ENCODE measurements at regions not wholly inside any gene's neighbourhood (a gene's known extent, or its start where the extent isn't known, plus 50 kb on each side); places are given as distances from the start of the nearest gene placed in this dataset.

DNA sequence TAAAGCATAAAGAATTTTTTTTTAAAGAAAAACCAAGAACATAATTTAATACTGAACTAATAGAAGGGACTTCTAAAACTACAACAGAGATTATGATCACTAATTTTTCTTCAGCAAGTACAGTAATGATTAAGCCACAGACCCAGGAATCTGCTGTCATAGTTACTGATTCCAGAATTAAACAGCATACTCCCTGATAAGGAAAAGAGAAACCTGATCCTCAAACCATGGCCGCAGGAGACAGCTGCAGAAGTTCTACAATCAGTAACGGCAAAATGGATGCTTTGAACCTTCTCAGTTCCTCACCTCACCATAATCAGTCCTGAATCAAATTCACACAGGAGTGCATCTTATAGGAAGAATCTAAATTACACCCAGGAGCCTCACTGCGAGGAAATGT lies 939.0 kb upstream of the SLITRK1 start:
- Histone ChIP-seq H3K4me2 (ENCODE audit: low read length) (no peak overlapping the region), H3K4me3 (ENCODE audit: low read depth, low read length, poor library complexity, severe bottlenecking) (no peak overlapping the region), H3K9me3 (ENCODE audit: low read length) (no peaks in the 10 kb centered on the region), H3K27ac (ENCODE audit: low read depth, low read length, poor library complexity, severe bottlenecking) (no peak overlapping the region), H4K20me1 (ENCODE audit: insufficient read depth, low read length) (no peaks in the 10 kb centered on the region), H3K36me3 (ENCODE audit: insufficient read depth, low read length) (no peaks in the 10 kb centered on the region), H3K79me2 (ENCODE audit: insufficient read depth, low read depth, low read length) (no peaks in the 10 kb centered on the region), H3K9me2 (ENCODE audit: insufficient read depth, low read length) (no peaks in the 10 kb centered on the region), H2AFZ (ENCODE audit: low read length) (no peak overlapping the region), H3K4me1 (ENCODE audit: insufficient read depth, low read length, poor library complexity, severe bottlenecking) (no peaks in the 10 kb centered on the region)
- no TSS peak for BruUV-seq (replicated peaks)
- DNase-seq (ENCODE audit: low spot score), result no peak
- ChIA-PET CTCF (ENCODE audit: unreplicated experiment) (no interaction called here), POLR2A (no interaction called here)
- intact Hi-C loops (cut with micrococcal nuclease; ENCODE audit: unreplicated experiment), result no loop called here
- no peak for TF ChIP-seq EZH2phosphoT487 (IDR thresholded peaks at IDR 0.05; ENCODE audit: borderline replicate concordance, low read depth, low read length)
- TF ChIP-seq, protein P1, sequence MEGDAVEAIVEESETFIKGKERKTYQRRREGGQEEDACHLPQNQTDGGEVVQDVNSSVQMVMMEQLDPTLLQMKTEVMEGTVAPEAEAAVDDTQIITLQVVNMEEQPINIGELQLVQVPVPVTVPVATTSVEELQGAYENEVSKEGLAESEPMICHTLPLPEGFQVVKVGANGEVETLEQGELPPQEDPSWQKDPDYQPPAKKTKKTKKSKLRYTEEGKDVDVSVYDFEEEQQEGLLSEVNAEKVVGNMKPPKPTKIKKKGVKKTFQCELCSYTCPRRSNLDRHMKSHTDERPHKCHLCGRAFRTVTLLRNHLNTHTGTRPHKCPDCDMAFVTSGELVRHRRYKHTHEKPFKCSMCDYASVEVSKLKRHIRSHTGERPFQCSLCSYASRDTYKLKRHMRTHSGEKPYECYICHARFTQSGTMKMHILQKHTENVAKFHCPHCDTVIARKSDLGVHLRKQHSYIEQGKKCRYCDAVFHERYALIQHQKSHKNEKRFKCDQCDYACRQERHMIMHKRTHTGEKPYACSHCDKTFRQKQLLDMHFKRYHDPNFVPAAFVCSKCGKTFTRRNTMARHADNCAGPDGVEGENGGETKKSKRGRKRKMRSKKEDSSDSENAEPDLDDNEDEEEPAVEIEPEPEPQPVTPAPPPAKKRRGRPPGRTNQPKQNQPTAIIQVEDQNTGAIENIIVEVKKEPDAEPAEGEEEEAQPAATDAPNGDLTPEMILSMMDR (conservative IDR thresholded peaks at IDR 0.05; ENCODE audit: low read length), result no peak

DNA sequence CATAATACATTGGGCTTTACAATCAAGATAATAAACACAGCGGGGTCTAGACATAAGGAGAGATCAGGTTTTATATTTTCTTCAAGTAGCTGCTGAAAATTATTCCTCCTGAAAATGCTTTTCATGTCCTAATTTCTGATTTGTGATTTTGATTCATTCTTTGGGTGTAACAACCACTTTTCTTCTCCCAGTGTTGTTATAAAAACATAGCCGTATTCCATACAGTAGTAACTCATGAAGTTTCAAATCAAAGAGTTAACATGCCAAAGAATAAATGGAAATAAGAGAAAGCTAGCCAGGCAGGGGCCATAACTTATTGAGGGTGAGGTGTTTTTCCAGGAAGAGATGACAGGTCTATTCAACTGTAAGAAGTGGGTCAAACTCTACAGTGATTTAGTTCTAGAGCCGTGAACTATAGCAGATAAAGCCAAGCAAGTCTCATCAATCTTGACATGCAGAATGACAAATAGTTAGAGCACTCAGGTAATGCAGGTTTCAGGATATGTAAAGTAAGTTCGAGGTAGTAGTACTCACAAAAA lies 934.4 kb upstream of the SLITRK1 start:
- DNase-seq (ENCODE audit: low spot score), result no peak
- TF ChIP-seq, protein P1 (conservative IDR thresholded peaks at IDR 0.05; ENCODE audit: low read length), result no peak
- no peak for TF ChIP-seq EZH2phosphoT487 (IDR thresholded peaks at IDR 0.05; ENCODE audit: borderline replicate concordance, low read depth, low read length)
- BruUV-seq (replicated peaks), result no TSS peak
- H3K4me2 ChIP-seq (ENCODE audit: low read length), result no peak overlapping the region
- no peak overlapping the region for H2AFZ ChIP-seq (ENCODE audit: low read length)
- no peaks in the 10 kb centered on the region for H3K36me3 ChIP-seq (ENCODE audit: insufficient read depth, low read length)
- H3K9me2 ChIP-seq (ENCODE audit: insufficient read depth, low read length), result no peaks in the 10 kb centered on the region
- POLR2A ChIA-PET, result no interaction called here
- H3K27ac ChIP-seq (ENCODE audit: low read depth, low read length, poor library complexity, severe bottlenecking), result no peak overlapping the region
- no peaks in the 10 kb centered on the region for H3K79me2 ChIP-seq (ENCODE audit: insufficient read depth, low read depth, low read length)
- H3K9me3 ChIP-seq (ENCODE audit: low read length), result no peaks in the 10 kb centered on the region
- H4K20me1 ChIP-seq (ENCODE audit: insufficient read depth, low read length), result no peaks in the 10 kb centered on the region
- no peak overlapping the region for H3K4me3 ChIP-seq (ENCODE audit: low read depth, low read length, poor library complexity, severe bottlenecking)
- CTCF ChIA-PET (ENCODE audit: unreplicated experiment), result no interaction called here
- no peaks in the 10 kb centered on the region for H3K4me1 ChIP-seq (ENCODE audit: insufficient read depth, low read length, poor library complexity, severe bottlenecking)
- intact Hi-C loops (cut with micrococcal nuclease; ENCODE audit: unreplicated experiment), result no loop called here

DNA sequence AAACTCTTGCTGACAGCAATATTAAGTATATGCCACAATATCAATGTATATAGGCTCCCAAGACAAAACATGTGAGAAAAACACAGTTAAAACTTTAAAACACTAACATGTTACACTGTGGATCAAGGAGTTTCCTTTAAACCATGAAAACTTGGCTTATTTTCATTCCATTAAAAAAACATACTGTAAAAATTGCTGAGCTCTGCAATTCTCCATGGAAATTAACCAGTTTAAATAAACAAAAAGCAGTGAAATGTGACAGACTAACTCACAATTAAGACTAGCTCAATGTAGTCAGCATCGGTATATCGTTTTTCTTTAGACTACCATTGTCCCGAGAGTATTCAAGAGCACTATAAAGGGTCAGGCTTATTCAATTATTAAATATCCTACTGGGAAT lies 930.5 kb upstream of the SLITRK1 start:
- no peak for TF ChIP-seq EZH2phosphoT487 (IDR thresholded peaks at IDR 0.05; ENCODE audit: borderline replicate concordance, low read depth, low read length)

More for the DNA sequence above, 930.5 kb upstream of the SLITRK1 start:
- H4K20me1 ChIP-seq (ENCODE audit: insufficient read depth, low read length), result no peaks in the 10 kb centered on the region
- no peaks in the 10 kb centered on the region for H3K9me2 ChIP-seq (ENCODE audit: insufficient read depth, low read length)
- no peak overlapping the region for H3K4me3 ChIP-seq (ENCODE audit: low read depth, low read length, poor library complexity, severe bottlenecking)
- CTCF ChIA-PET (ENCODE audit: unreplicated experiment), result no interaction called here
- H3K4me2 ChIP-seq (ENCODE audit: low read length), result no peak overlapping the region
- H3K27ac ChIP-seq (ENCODE audit: low read depth, low read length, poor library complexity, severe bottlenecking), result no peak overlapping the region
- POLR2A ChIA-PET, result interaction anchor here (0.9 kb wide), 1 partner anchor 37 kb away, joined by 3 read pairs; no protein-coding TSS in a partner anchor
- BruUV-seq (replicated peaks), result no TSS peak
- no peaks in the 10 kb centered on the region for H3K79me2 ChIP-seq (ENCODE audit: insufficient read depth, low read depth, low read length)
- no peaks in the 10 kb centered on the region for H3K36me3 ChIP-seq (ENCODE audit: insufficient read depth, low read length)
- no peak overlapping the region for H2AFZ ChIP-seq (ENCODE audit: low read length)
- no peaks in the 10 kb centered on the region for H3K9me3 ChIP-seq (ENCODE audit: low read length)
- DNase-seq (ENCODE audit: low spot score), result no peak
- H3K4me1 ChIP-seq (ENCODE audit: insufficient read depth, low read length, poor library complexity, severe bottlenecking), result no peaks in the 10 kb centered on the region
- intact Hi-C loops (cut with micrococcal nuclease; ENCODE audit: unreplicated experiment), result no loop called here
